LNCAP (cell line): ENCODE measurements at regions not wholly inside any gene's neighbourhood (a gene's known extent, or its start where the extent isn't known, plus 50 kb on each side); places are given as distances from the start of the nearest gene placed in this dataset.

Source experiments
- CTCF ChIP-seq: fragments of 450-650 bp; IDR thresholded peaks from 2 replicates; pipeline ENCODE4 v1.5.1; 2017; ENCODE audit warnings: mild to moderate bottlenecking

- TF ChIP-seq CTCF: no peak
Observed at GRCh38 chr2:149690825-149691224, 103.2 kb upstream of the MMADHC start.

GRCh38 chr2:149687052-149687427, 99.5 kb upstream of the MMADHC start:
- TF ChIP-seq CTCF: no peak

- TF ChIP-seq CTCF: no peak
Observed at GRCh38 chr2:149686136-149687051, 98.8 kb upstream of the MMADHC start.

- TF ChIP-seq CTCF: no peak
Observed at GRCh38 chr2:149679286-149679685, 91.7 kb upstream of the MMADHC start.

- no peak for TF ChIP-seq CTCF
Observed at GRCh38 chr2:149677416-149677815, 89.8 kb upstream of the MMADHC start.

- TF ChIP-seq CTCF: no peak
Observed at GRCh38 chr2:149670086-149670485, 82.5 kb upstream of the MMADHC start.

- TF ChIP-seq CTCF: no peak
Observed at GRCh38 chr2:149666809-149667320, 79.3 kb upstream of the MMADHC start.
